HG03342 (cell line): ENCODE measurements at regions not wholly inside any gene's neighbourhood (a gene's known extent, or its start where the extent isn't known, plus 50 kb on each side); places are given as distances from the start of the nearest gene placed in this dataset.

Experiments used
- ATAC-seq: cut with Tn5 transposase; IDR thresholded peaks from one replicate; pipeline ENCODE4 v1.9.1; 2021; ENCODE audit warnings: mild to moderate bottlenecking, moderate library complexity; ENCODE audit not compliant: unreplicated experiment

DNA sequence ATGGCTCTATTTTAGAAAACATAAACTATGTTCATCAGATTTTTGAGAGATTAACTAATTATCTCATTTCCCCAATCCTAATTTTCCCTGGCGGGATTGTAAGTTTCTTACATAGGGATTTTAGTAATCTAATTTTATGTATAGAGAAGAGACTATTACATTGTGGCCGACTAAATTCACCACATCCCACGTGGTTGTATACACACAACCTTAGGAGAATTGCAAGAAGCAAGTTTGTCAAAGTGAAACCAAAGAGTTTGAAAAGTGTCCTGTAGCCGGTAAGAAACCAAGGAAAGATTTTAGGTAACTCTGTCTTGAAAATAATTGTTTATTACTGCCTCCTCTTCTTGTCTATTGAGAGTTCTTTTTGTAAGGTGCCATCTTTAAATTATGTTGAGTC is 550.6 kb downstream of the LTN1 start:
- ATAC-seq = no peak

DNA sequence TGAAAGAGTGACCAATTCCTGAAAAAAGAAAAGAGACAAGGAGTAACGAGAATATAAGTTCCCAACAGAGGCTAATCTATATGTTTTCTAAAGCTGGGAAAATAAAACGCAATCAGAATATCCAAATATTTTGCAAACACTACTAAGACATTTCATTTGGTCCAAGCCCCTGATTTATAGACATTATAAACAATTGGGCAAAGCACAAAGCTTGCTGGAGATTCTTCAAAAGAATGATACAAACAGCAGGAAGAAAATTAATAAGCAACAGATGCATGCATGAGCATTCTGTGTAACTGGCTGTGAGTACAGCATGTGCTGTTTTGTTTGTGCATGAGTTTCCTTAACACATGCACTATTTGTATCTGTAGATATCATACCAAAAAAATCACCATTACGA is 552.9 kb downstream of the LTN1 start:
- ATAC-seq = no peak

DNA sequence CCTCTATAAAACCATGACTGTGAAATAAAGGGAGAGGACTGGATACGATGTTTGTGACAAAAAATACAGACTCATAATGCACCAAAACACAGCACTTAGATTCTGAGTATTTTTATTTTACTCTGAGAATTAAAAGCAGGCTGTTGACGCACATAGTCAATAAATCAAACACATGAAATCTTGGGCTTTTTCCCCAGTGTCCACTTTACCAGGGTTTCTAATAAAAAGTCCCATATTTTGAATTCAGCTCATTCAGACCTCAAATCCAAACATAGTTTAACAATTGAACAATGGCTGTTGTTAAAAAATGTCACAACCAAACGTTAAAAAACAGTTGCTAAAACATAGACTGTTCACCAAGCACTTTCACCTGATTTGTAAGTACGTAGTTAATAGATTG is 553.4 kb downstream of the LTN1 start:
- ATAC-seq = no peak

- ATAC-seq = no peak
Measured at GRCh38 chr21:28437061-28437460, 555.6 kb downstream of the LTN1 start.

DNA sequence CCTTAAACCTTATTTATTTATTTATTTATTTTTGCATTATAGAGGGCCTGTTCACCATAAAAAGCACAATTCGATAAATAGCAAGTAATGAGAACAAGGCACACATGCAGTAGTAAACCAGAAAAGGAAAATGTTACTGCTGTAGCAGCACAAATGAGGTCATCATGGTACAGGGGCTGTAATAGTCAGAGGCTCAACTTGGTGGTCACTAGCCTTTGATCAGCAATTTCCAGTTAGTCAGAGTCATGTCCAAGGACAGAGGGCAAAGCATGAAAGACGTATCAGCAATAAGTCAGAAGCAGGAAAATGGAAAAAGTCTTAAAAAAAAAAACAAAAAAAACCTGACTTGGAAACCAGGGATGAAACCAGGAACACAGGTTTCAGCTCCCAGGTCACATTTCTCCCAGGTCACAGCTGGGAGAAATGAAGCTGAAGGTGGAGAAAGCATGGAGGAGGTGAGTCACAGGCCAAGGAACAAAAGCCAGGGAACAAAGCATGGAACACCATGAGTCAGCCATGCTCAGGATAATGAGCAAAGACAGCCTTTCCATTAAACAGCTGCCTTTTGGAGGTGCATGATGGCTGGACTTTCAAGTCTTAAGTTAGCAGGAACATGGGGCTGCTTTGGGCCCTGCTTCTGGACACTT is 556.3 kb downstream of the LTN1 start:
- no peak for ATAC-seq

DNA sequence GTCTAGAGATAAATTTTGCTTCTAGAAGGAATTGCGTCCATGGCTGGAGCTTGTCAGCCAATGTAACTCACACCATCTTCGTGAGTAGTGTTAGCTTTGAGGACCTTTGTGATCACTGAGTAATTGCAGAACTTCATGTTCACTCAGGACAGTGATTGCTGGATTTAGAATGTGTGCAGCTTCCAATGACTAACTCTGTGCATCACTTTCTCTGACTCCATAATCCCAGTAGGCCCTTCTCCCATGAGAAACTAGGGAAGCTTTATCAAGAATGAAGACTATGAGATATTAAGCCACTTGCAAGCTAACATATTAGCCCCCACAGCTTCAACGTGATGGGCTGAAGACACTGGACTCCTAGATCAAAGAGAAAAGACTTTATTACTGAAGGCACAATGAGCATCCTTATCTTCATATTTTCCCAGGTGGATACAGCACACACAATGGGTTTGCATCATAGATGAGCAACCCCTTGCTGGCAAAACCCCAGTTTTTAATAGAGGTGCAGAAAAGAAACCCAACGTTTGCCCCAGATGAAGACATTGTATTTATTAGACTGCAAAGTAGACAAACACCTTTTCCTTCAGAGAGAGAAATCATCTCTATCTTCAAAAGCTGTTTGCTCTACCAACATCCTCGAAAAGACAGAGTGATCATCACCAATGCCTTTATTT is 561.0 kb downstream of the LTN1 start:
- no peak for ATAC-seq

- ATAC-seq = no peak
Measured at GRCh38 chr21:28431022-28431421, 561.7 kb downstream of the LTN1 start.

GRCh38 chr21:28429161-28429560 is 563.5 kb downstream of the LTN1 start:
- no peak for ATAC-seq

- no peak for ATAC-seq
Measured at GRCh38 chr21:28427394-28428022, 565.2 kb downstream of the LTN1 start.

GRCh38 chr21:28426545-28426944 is 566.1 kb downstream of the LTN1 start:
- no peak for ATAC-seq

- no peak for ATAC-seq
Measured at GRCh38 chr21:28423521-28424190, 569.0 kb downstream of the LTN1 start.

GRCh38 chr21:28421716-28422524 is 570.8 kb downstream of the LTN1 start:
- ATAC-seq = no peak

DNA sequence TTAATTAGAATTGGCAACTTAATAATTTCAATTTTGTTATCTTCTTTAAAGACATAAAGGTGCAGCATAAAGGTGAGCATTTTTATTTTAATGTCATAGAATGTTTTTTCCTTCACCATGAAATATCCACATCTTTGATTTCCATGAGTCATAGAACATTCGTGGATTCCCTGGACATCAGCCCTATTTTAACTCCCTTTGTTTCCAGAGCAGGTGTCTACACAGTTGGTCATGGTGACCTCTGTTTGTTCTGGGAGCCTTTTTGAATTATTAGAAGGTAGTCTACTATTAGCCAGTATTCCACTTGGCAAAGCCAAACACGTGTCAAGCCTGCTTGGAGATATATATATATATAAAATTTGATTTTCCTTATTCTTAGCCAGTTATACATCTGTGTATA is 572.9 kb downstream of the LTN1 start:
- no peak for ATAC-seq

GRCh38 chr21:28418726-28419514 is 573.8 kb downstream of the LTN1 start:
- no peak for ATAC-seq

GRCh38 chr21:28410256-28410655 is 582.4 kb downstream of the LTN1 start:
- ATAC-seq = no peak

- ATAC-seq = no peak
Measured at GRCh38 chr21:28402616-28402989, 590.1 kb downstream of the LTN1 start.

- no peak for ATAC-seq
Measured at GRCh38 chr21:28397040-28397439, 595.6 kb downstream of the LTN1 start.

- ATAC-seq = no peak
Measured at GRCh38 chr21:28396421-28396820, 596.3 kb downstream of the LTN1 start.

- ATAC-seq = no peak
Measured at GRCh38 chr21:28393279-28393678, 599.4 kb downstream of the LTN1 start.
